Ovary (tissue), 7 donors: ENCODE measurements at regions not wholly inside any gene's neighbourhood (a gene's known extent, or its start where the extent isn't known, plus 50 kb on each side); places are given as distances from the start of the nearest gene placed in this dataset.

ENCODE experiments used
- DNase-seq, 5 donors: peaks; one replicate each; pipeline ENCODE4 v3.0.0-alpha.2; 2019 to 2020
- H3K27ac ChIP-seq, 2 donors: fragments of 200-600 bp; one replicate each; pipeline versions ENCODE4 v1.5.1 to v1.8.0; 2019 to 2022
- H3K27me3 ChIP-seq: fragments of 200-600 bp; one replicate; pipeline ENCODE4 v1.8.0; 2022
- H3K36me3 ChIP-seq: fragments of 200-600 bp; sonication (generic); one replicate; pipeline ENCODE4 v1.5.1; 2019
- H3K4me1 ChIP-seq: one replicate; pipeline ENCODE4 v1.8.1; 2013; ENCODE audit warnings: mild to moderate bottlenecking, moderate library complexity; ENCODE audit not compliant: insufficient read depth
- H3K4me3 ChIP-seq: fragments of 200-600 bp; sonication (generic); one replicate; pipeline ENCODE4 v1.5.1; 2017
- H3K9me3 ChIP-seq, 2 donors: fragments of 200-600 bp in 1 of 2; sonication (generic) in 1 of 2; one replicate each; pipeline versions ENCODE4 v1.5.1 to v1.8.1; 2013 to 2019; ENCODE audit warnings: mild to moderate bottlenecking in 1 of 2, moderate library complexity in 1 of 2
- CTCF ChIP-seq, 3 donors: fragments of 450-650 bp in 2 of 3; fragments of 200-600 bp in 1 of 3; IDR thresholded peaks; one replicate each; pipeline versions ENCODE4 v1.5.1 to v1.8.0; 2016 to 2022; ENCODE audit warnings: antibody characterized with exemption in 3 of 3, mild to moderate bottlenecking in 1 of 3
- EP300 ChIP-seq: sonication (generic); formaldehyde crosslinking; IDR thresholded peaks from one replicate; pipeline ENCODE4 v1.6.1; 2017; ENCODE audit warnings: antibody characterized with exemption
- POLR2A ChIP-seq: fragments of 450-650 bp; IDR thresholded peaks from one replicate; pipeline ENCODE4 v1.6.1; 2017; ENCODE audit warnings: antibody characterized with exemption, mild to moderate bottlenecking, moderate library complexity
- WGBS, 3 donors: extraction: QIAGEN DNeasy Blood & Tissue Kit in 1 of 3; methylation state at CpG; one replicate each; pipeline versions ENCODE4 v1.1.5 to v1.1.7; 2013 to 2017; 5-methylcytosine and 5-hydroxymethylcytosine counted together
- intact Hi-C, 4 donors: fragments of 100-400 bp; cut with DNase I; formaldehyde crosslinking; loops; one replicate each; pipeline versions ENCODE4 v1.11.0 to v1.15.1; 2022 to 2023
- donor health status: DM: no; HTN: no; CAD: no; lungs with moderate emphysema.
- donor health status: DM: no; HTN: no; CAD: no.
- donor health status: Bipolar disorder and iron deficiency.
- donor health status: DM: no; HTN: no; CAD: no.
- donor health status: DM: yes; HTN: yes; CAD: no.

DNA sequence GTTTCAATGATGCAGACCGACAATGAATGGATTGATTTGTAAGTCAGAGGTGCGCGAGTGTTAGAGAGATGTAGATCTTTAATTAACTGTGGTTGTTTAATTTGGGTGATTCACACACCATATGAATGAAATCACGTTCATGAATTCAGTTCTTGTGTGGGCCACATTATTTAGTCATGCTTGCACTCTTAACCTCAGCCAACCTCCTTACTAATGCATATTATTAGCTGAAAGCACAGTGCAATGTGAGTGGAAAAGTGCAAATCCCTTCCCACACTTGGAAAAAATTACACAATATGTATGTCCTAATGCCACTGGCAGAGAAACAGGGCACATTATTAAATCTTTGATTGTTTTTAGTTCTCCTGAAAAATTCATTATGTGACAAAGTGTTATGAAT is 512.5 kb downstream of the BCKDHB start:
- intact Hi-C loops, result no loop called here
- Histone ChIP-seq H3K9me3 (no peaks in the 10 kb centered on the region), H3K27ac (no peak overlapping the region), H3K27me3 (no peaks in the 10 kb centered on the region), H3K4me3 (no peak overlapping the region), H3K36me3 (no peaks in the 10 kb centered on the region), H3K4me1 (no peaks in the 10 kb centered on the region)
- DNase-seq, result no peak
- TF ChIP-seq EP300, result no peak
- no peak for TF ChIP-seq CTCF (IDR thresholded peaks at IDR 0.05)
- no peak for TF ChIP-seq POLR2A
- WGBS, 3 donors, result 75 to 79% (median 76%) methylated on average over 4 of the region's 4 CpGs

DNA sequence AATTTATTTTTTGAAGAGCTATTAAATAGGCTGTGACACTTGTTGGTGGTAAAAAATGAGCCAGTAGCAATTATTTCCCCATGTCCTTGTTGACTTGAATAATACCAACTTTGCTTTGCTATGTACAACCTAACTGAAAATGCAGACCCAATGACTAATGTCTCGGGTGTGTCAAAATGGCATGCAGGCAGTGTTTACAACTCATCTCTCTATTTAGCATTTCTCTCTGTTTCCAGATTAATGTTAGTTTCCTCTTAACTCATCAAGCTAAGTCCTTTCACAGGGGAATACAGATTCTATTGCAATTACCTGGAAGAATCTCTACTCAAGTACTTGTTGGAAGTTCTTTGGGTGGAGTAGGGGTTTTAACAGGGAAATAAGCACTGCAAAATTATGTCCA is 504.4 kb downstream of the BCKDHB start:
- intact Hi-C loops, result no loop called here
- Histone ChIP-seq H3K36me3 (no peaks in the 10 kb centered on the region), H3K9me3 (no peaks in the 10 kb centered on the region), H3K4me1 (peaks cover 3% of the 10 kb centered on the region), H3K27me3 (no peaks in the 10 kb centered on the region), H3K4me3 (no peak overlapping the region), H3K27ac (no peak overlapping the region)
- 93 to 97% (median 95%) methylated on average over 1 of the region's 1 CpG for WGBS, 3 donors
- no peak for DNase-seq
- TF ChIP-seq POLR2A, result no peak
- no peak for TF ChIP-seq EP300
- no peak for TF ChIP-seq CTCF (IDR thresholded peaks at IDR 0.05)

DNA sequence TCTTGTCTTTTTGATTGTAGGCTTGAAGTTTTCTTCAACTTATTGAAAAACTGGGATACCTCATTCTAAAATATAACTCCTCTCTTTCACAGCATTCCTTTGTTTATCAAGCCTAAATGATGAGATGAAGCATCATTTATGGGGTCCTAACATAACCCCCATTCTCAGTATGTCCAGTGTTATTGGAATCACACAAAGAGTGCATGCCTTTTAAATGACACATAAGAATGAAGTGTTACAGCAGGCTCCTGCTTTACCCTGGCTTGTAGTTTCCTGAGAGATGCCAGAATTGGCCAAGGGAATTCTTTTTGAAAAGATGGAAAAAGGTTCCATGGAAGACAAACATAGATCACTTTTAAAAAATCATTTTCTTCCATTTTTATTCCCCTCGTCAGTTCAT is 502.4 kb downstream of the BCKDHB start:
- no peaks in the 10 kb centered on the region for H3K36me3 ChIP-seq
- H3K27me3 ChIP-seq, result no peaks in the 10 kb centered on the region
- no peak overlapping the region for H3K4me3 ChIP-seq
- intact Hi-C loops, result loop anchor here in 1 of 4 donors (5.0 kb wide), 1 partner anchor 1143 kb away; the partner anchor contains the start of gene TENT5A
- WGBS, 3 donors, result 90% methylated on average over 1 of the region's 1 CpG
- no peak for TF ChIP-seq POLR2A
- TF ChIP-seq CTCF (IDR thresholded peaks at IDR 0.05), result no peak
- no peak for TF ChIP-seq EP300
- peaks cover 3% of the 10 kb centered on the region for H3K4me1 ChIP-seq
- no peak for DNase-seq
- no peaks in the 10 kb centered on the region for H3K9me3 ChIP-seq
- H3K27ac ChIP-seq, result no peak overlapping the region

GRCh38 chr6:80607811-80608391 is 501.4 kb downstream of the BCKDHB start:
- 52 to 71% (median 68%) methylated on average over 4 of the region's 4 CpGs for WGBS, 3 donors
- intact Hi-C loops, result loop anchor here in 1 of 4 donors (5.0 kb wide), 1 partner anchor 1144 kb away; the partner anchor contains the start of gene TENT5A
- Histone ChIP-seq H3K36me3 (no peaks in the 10 kb centered on the region), H3K4me1 (peaks cover 3% of the 10 kb centered on the region), H3K9me3 (no peaks in the 10 kb centered on the region), H3K4me3 (no peak overlapping the region), H3K27ac (no peak overlapping the region), H3K27me3 (no peaks in the 10 kb centered on the region)
- no peak for TF ChIP-seq EP300
- TF ChIP-seq CTCF (IDR thresholded peaks at IDR 0.05), result no peak
- TF ChIP-seq POLR2A, result no peak
- DNase-seq, result no peak
